Fibroblast of lung (primary cell): ENCODE measurements at regions not wholly inside any gene's neighbourhood (a gene's known extent, or its start where the extent isn't known, plus 50 kb on each side); places are given as distances from the start of the nearest gene placed in this dataset.

ENCODE experiments used
- DNase-seq, 2 donors: peaks; one replicate each; pipeline versions ENCODE4 v3.0.0 to v3.0.0-alpha.2; 2010; ENCODE audit warnings: low read depth in 2 of 2
- H2AFZ ChIP-seq: 2 replicates; pipeline ENCODE4 v1.5.1; 2012; ENCODE audit warnings: low read length, control low read depth, inconsistent platforms
- H3K27ac ChIP-seq: 2 replicates; pipeline ENCODE4 v1.5.1; 2011; ENCODE audit warnings: low read length, control low read depth; ENCODE audit not compliant: insufficient read depth
- H3K27me3 ChIP-seq: 2 replicates; pipeline ENCODE4 v1.5.1; 2011; ENCODE audit warnings: mild to moderate bottlenecking, low read length; ENCODE audit not compliant: control insufficient read depth, insufficient read depth
- H3K36me3 ChIP-seq: 2 replicates; pipeline ENCODE4 v1.5.1; 2011; ENCODE audit warnings: low read length; ENCODE audit not compliant: control insufficient read depth, insufficient read depth
- H3K4me1 ChIP-seq: 2 replicates; pipeline ENCODE4 v1.5.1; 2011; ENCODE audit warnings: low read length; ENCODE audit not compliant: control insufficient read depth, insufficient read depth; ENCODE audit errors: extremely low read depth
- H3K4me2 ChIP-seq: 2 replicates; pipeline ENCODE4 v1.5.1; 2011; ENCODE audit warnings: low read length, control low read depth; ENCODE audit not compliant: insufficient read depth; ENCODE audit errors: extremely low read depth
- H3K4me3 ChIP-seq, 4 experiments: fragments of 200-600 bp in 1 of 4; sonication (generic) in 1 of 4; replicated peaks in 1 of 4; 2 replicates each; pipeline ENCODE4 v1.5.1; 2011 to 2016; ENCODE audit warnings: low read length in 4 of 4, low read depth in 3 of 4, mild to moderate bottlenecking in 3 of 4, control low read depth in 2 of 4, inconsistent platforms in 1 of 4, mixed read lengths in 1 of 4; ENCODE audit not compliant: insufficient read depth in 1 of 4; ENCODE audit errors: control extremely low read depth in 1 of 4
- H3K79me2 ChIP-seq: 2 replicates; pipeline ENCODE4 v1.5.1; 2012; ENCODE audit warnings: mild to moderate bottlenecking, low read length, inconsistent platforms; ENCODE audit not compliant: control insufficient read depth, insufficient read depth
- H3K9ac ChIP-seq: 2 replicates; pipeline ENCODE4 v1.5.1; 2011; ENCODE audit warnings: mild to moderate bottlenecking, low read length, control low read depth; ENCODE audit not compliant: insufficient read depth
- H3K9me3 ChIP-seq: 2 replicates; pipeline ENCODE4 v1.5.1; 2012; ENCODE audit warnings: low read depth, low read length; ENCODE audit not compliant: control insufficient read depth, insufficient read depth
- H4K20me1 ChIP-seq: 2 replicates; pipeline ENCODE4 v1.5.1; 2011; ENCODE audit warnings: low read length; ENCODE audit not compliant: control insufficient read depth, insufficient read depth; ENCODE audit errors: extremely low read depth
- EZH2 ChIP-seq: IDR thresholded peaks from 2 replicates; pipeline ENCODE4 v1.5.1; 2012; ENCODE audit warnings: low read length, control low read depth, mild to moderate bottlenecking; ENCODE audit errors: missing control alignments
- TF ChIP-seq, protein P1 (sequence below), 2 donors: IDR thresholded peaks in 1 of 2; conservative IDR thresholded peaks in 1 of 2; 1 replicate in 1 of 2; 2 replicates in 1 of 2; pipeline ENCODE4 v1.5.1; 2011 to 2012; ENCODE audit warnings: low read length in 2 of 2, control low read depth in 1 of 2, inconsistent platforms in 1 of 2, low read depth in 1 of 2, mild to moderate bottlenecking in 1 of 2

DNA sequence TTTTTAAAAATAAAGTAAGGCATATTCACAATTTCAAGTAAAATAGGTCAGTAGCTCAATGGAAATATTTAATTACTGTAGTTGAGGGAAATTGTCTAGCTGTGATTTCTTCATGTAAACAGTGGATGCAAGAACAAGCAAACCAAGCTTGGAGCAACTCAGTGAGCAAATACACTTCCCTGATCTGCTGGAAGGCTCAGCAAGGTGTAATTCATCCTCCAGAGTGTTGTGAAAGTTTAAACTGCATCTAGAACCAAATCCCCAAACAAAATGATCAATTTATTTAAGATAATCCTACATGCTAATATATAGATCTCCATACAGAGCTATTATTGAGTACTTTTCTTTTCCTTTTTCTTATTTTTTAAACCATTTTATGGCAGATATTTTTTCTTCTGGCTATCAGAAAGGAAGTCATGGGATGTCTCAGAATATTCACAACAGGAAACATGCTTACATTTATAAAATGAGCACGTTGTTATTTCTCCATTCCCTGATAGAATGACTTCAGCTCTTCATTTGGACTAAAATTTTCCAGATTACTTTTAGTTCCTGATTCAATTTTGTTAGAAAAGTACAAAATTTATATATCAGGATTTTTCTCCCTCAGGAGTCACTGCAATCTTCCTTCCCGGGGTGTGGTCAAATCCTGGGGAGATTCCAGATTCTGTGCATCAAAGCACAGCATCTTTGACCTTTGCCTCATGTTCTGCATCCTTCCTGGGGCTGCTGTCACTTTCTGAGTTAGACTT, 219.2 kb upstream of the ELL2 start:
- H3K4me1 ChIP-seq, result peaks cover 2% of the 10 kb centered on the region
- no peaks in the 10 kb centered on the region for H3K36me3 ChIP-seq
- no peak overlapping the region for H3K27ac ChIP-seq
- TF ChIP-seq EZH2, result no peak
- TF ChIP-seq, protein P1, sequence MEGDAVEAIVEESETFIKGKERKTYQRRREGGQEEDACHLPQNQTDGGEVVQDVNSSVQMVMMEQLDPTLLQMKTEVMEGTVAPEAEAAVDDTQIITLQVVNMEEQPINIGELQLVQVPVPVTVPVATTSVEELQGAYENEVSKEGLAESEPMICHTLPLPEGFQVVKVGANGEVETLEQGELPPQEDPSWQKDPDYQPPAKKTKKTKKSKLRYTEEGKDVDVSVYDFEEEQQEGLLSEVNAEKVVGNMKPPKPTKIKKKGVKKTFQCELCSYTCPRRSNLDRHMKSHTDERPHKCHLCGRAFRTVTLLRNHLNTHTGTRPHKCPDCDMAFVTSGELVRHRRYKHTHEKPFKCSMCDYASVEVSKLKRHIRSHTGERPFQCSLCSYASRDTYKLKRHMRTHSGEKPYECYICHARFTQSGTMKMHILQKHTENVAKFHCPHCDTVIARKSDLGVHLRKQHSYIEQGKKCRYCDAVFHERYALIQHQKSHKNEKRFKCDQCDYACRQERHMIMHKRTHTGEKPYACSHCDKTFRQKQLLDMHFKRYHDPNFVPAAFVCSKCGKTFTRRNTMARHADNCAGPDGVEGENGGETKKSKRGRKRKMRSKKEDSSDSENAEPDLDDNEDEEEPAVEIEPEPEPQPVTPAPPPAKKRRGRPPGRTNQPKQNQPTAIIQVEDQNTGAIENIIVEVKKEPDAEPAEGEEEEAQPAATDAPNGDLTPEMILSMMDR (conservative IDR thresholded peaks at IDR 0.05 in 1 of 2, IDR thresholded peaks at IDR 0.05 in 1 of 2; ENCODE audit: low read depth in 1 of 2, low read length in 2 of 2), result no peak
- H3K4me2 ChIP-seq, result no peak overlapping the region
- H4K20me1 ChIP-seq, result no peaks in the 10 kb centered on the region
- no peaks in the 10 kb centered on the region for H3K79me2 ChIP-seq
- no peaks in the 10 kb centered on the region for H3K27me3 ChIP-seq
- no peak overlapping the region for H3K9ac ChIP-seq
- no peak overlapping the region for H2AFZ ChIP-seq
- no peaks in the 10 kb centered on the region for H3K9me3 ChIP-seq
- no peak overlapping the region for H3K4me3 ChIP-seq
- no peak for DNase-seq

DNA sequence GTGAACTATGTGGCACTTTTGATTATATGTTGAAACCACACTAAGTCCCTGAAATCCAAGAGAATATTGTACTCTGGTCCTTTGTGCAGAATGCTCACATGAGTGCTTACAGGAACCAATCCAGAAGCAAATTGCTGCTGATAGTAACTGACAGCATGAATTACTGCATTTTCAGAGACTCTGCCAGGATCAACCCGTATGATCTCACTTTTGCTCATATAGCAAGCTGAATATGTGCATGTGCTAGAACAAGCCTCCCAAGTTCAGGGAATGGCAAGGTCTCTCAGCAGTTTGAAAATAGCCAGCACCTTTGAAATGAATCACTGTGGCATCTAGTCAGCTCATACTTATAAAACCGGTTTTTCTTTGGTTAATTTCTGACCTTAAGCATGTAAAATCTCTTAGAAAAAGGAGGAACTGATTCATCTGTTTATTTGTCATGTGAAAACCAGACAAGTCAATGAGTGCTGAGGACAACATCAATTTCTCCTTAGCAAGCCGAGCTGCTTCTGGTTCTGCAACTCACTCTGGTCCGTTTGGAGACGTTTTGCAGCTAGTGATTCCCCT, 215.7 kb upstream of the ELL2 start:
- no peak overlapping the region for H3K9ac ChIP-seq
- no peak overlapping the region for H3K4me2 ChIP-seq
- no peaks in the 10 kb centered on the region for H3K27me3 ChIP-seq
- no peaks in the 10 kb centered on the region for H4K20me1 ChIP-seq
- no peak overlapping the region for H3K27ac ChIP-seq
- H3K4me1 ChIP-seq, result peaks cover 4% of the 10 kb centered on the region
- H3K9me3 ChIP-seq, result no peaks in the 10 kb centered on the region
- H3K4me3 ChIP-seq, result no peak overlapping the region
- no peaks in the 10 kb centered on the region for H3K79me2 ChIP-seq
- TF ChIP-seq, protein P1 (conservative IDR thresholded peaks at IDR 0.05 in 1 of 2, IDR thresholded peaks at IDR 0.05 in 1 of 2; ENCODE audit: low read depth in 1 of 2, low read length in 2 of 2), result no peak
- no peak for TF ChIP-seq EZH2
- peak; percentile 87 to 95 for DNase-seq
- no peaks in the 10 kb centered on the region for H3K36me3 ChIP-seq
- H2AFZ ChIP-seq, result no peak overlapping the region

DNA sequence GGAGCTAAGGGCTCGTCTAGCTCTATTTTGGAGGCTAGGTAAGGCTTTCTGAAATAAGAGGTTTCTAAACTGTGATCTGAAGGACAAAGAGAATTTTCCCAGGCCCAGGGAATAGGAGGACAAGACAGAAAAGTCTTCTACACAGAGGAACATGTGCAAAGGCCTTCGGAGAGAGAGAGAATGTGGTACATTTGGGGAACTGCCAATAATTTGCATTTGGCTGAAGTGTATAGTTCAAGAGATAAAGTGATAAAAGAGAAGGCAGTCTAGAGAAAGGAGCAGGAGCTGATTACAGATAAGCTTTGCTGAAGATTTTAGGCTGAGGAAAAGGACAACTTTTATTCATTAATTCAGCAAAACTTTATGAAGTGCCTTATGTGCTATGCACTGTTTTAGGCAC, 214.4 kb upstream of the ELL2 start:
- Histone ChIP-seq H3K9ac (no peak overlapping the region), H3K79me2 (no peaks in the 10 kb centered on the region), H3K4me1 (peaks cover 3% of the 10 kb centered on the region), H3K4me3 (no peak overlapping the region), H3K27ac (no peak overlapping the region), H3K4me2 (no peak overlapping the region), H2AFZ (no peak overlapping the region), H4K20me1 (no peaks in the 10 kb centered on the region), H3K36me3 (no peaks in the 10 kb centered on the region), H3K9me3 (no peaks in the 10 kb centered on the region), H3K27me3 (no peaks in the 10 kb centered on the region)
- DNase-seq, result no peak
- no peak for TF ChIP-seq EZH2
- TF ChIP-seq, protein P1 (conservative IDR thresholded peaks at IDR 0.05 in 1 of 2, IDR thresholded peaks at IDR 0.05 in 1 of 2; ENCODE audit: low read depth in 1 of 2, low read length in 2 of 2), result no peak
